GM21390 (cell line): ENCODE measurements at regions not wholly inside any gene's neighbourhood (a gene's known extent, or its start where the extent isn't known, plus 50 kb on each side); places are given as distances from the start of the nearest gene placed in this dataset.
"Not testable (repeated sequence)": the region's sequence is repeated elsewhere in the genome, so short reads cannot be mapped to it uniquely, and the experiment has no call there.

Source experiments
- ATAC-seq: cut with Tn5 transposase; IDR thresholded peaks from one replicate; pipeline ENCODE4 v1.9.1; 2021; ENCODE audit not compliant: unreplicated experiment

GRCh38 chr3:191813245-191813644, 352.3 kb downstream of the PYDC2 start:
- no peak for ATAC-seq

DNA sequence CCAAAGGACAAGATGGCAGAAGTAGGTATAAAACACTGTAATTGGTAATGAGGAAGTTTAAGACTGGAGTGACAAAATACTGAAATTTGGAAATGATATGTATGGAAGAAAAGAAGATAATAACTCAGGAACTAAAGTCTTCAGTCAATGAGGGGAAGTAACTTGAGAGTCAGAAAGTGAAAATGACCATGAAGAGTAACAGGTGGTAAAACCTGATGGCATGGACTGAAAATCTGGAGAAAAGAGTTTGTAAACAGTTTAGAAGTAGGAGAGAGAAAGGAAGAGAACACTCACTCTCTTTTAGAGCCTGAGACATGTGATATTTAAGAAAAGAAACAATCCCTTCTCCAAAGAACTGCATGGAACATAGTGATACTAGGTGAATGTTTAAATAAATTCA, 387.9 kb downstream of the PYDC2 start:
- ATAC-seq = no peak

GRCh38 chr3:191859531-191859930, 398.6 kb downstream of the PYDC2 start:
- no peak for ATAC-seq

DNA sequence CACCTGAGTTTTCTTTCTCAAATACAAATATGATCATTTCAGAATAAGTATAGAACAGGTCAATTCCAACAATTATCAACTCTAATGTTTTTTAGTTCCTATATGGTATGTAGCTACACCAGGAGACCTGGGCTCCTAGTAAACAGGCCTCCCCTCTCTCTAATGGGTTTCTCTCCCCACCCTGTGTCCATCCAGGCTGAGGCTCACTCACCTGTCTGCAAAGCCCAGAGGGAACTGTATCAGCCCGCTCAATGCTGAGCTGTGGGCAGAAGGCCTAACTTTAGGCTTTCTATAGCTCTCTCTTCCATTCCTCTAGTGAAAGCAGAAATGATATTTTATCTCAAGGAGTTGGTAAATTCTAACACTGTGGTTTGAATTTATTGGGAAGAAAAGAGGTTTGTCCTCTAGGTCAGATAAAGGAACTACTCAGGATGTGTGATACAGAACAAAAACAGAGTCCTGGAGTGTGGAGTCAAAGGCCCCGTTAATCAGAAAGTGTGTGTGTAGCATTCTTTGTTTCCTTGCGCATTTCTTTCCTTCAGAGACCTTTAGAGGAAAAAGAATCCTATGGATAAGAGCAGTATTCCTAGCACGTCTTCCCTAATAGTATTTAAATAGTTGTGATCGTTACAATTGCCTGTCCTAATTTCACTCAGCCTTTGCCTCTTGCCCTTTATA, 408.9 kb downstream of the PYDC2 start:
- no peak for ATAC-seq

DNA sequence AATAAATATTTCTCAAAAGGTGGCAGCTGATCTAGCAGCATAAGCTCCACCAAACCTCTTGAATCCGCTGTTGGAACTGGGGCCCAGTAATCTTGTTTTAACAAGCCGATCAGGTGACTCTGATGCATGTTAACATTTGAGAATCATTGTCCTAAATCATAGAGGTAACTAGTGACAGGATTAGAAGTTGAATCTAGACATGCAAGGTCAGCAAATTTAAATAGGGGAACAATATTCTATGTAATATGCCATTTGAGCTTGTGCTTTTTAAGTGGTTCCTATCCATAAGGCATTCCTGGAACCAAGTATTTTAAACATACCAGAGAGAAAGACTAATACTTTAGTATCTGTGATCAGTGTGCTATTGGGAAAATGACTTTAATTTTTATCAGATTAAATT, 412.8 kb downstream of the PYDC2 start:
- ATAC-seq = no peak

- no peak for ATAC-seq
Measured at GRCh38 chr3:191882289-191882688, 421.3 kb downstream of the PYDC2 start.

- ATAC-seq = no peak
Measured at GRCh38 chr3:191884132-191884531, 423.2 kb downstream of the PYDC2 start.

DNA sequence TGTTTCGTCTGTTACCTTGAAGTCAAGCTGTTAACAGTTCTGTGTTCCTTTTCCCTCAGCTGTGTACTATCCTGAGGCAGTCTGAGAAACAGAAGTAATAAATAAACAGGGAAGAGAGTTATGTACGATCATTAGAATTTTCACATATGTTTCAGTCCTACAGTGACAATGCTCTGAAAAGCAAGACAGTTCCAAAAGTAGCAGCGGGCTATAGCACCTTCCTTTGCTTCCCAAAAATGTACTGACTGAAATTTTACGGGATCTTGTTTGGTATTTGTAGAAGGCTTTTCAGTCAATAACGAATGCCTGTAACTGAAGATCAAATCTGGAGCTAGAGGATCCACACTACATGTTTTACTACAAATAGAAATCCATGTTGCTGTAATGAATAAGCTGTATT, 428.1 kb downstream of the PYDC2 start:
- ATAC-seq = no peak

GRCh38 chr3:191889756-191890155, 428.8 kb downstream of the PYDC2 start:
- no peak for ATAC-seq

DNA sequence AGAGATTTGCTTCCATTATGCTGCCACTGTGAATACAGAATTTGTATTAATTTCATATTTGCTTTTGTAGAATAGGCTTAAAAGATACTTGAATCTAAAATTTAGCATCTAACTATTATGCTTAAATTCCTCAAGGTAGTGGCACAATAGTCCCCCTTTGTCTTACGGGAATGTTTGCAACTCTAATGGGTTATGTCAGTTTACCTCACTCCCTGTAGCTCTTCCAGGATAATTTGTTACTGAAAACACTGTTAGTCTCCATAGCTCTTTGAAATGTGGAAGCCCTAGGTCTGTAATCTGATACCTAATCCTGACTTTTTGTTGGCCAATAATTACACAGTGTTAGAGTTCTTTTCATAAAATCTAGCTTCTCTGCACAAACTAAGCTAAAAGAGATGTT, 433.4 kb downstream of the PYDC2 start:
- ATAC-seq = no peak

- ATAC-seq = no peak
Measured at GRCh38 chr3:191901741-191902140, 440.8 kb downstream of the PYDC2 start.

- no peak for ATAC-seq
Measured at GRCh38 chr3:191912616-191913204, 451.7 kb downstream of the PYDC2 start.

DNA sequence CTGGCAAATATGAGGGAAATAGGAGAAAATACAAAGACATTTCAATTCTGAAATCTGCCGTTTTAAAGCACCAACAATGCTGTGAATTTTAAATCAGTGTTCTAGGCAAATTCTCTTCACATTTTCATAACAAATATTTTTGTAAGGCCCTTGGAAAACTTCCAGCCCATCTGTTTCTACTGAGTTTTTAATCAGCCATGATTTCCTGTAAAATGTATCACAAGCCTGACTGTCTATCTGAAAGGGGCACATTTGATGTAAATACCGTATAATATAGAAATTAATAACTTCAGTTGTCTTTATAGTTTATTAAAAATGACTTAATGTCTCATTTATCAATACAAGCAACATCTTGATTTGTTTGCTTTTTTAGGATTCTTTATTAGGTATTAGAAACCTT, 454.7 kb downstream of the PYDC2 start:
- no peak for ATAC-seq

- no peak for ATAC-seq
Measured at GRCh38 chr3:191919491-191920026, 458.6 kb downstream of the PYDC2 start.

DNA sequence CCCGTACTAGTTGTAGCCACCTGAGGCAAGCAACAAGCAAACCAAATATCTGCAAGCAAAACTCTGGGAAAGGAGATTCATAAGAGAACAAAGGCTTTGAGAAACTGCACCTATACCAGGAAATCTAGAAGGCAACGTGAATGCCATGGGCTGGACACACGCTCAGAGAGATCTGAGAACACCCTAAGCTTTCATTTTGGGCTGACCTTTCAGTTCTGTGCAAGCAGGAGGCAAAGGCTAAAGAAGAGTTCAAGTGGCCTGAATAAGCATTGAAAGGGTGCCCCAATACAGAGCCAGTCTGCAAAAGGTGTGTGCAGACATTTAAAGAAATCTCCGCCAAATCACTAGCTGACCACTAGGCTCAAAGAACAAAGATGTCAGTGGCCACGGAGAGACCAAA, 461.6 kb downstream of the PYDC2 start:
- no peak for ATAC-seq

GRCh38 chr3:191927183-191927817, 466.3 kb downstream of the PYDC2 start:
- ATAC-seq = not testable (repeated sequence)

GRCh38 chr3:191927998-191928397, 467.0 kb downstream of the PYDC2 start:
- not testable (repeated sequence) for ATAC-seq

GRCh38 chr3:191944835-191945234, 483.9 kb downstream of the PYDC2 start:
- peak; percentile 68 for ATAC-seq

DNA sequence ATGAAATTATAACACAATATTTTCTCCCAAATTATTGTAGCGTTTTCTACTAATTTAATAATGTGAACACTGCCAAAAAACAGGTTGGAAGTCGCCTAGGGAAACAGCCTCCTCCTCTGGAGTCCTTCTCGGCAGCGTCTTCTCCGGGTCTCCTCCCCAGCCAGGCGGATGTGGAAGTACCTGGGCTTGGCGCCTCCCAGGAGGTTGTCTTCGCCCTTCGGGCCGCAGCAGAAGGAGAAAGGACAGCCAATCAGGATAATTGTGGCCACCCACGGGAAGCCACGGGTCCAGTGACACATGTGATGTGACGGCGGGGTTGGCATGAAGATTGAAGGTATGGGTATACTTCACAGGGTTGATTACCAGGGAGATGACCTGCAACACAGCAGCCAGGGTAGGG, 491.2 kb downstream of the PYDC2 start:
- ATAC-seq = no peak

DNA sequence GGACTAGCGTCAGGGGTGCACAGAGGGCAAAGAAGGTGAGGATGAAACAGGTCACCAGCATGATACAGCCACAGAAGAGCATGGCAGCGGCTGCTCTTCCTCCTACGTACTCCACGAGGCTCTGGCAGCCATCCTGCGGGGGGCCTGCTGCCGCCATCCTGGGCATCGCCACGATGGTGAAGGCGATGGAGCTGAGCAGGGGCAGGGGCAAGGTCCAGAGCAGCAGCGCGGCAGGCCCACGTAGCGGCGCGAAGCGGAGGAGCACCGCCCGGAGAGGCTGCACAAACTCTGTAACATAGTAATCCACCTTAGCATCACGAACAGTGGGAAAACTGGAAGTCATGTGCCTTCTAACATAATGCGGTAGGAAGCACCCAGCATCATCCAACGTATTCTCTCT, 491.6 kb downstream of the PYDC2 start:
- no peak for ATAC-seq

DNA sequence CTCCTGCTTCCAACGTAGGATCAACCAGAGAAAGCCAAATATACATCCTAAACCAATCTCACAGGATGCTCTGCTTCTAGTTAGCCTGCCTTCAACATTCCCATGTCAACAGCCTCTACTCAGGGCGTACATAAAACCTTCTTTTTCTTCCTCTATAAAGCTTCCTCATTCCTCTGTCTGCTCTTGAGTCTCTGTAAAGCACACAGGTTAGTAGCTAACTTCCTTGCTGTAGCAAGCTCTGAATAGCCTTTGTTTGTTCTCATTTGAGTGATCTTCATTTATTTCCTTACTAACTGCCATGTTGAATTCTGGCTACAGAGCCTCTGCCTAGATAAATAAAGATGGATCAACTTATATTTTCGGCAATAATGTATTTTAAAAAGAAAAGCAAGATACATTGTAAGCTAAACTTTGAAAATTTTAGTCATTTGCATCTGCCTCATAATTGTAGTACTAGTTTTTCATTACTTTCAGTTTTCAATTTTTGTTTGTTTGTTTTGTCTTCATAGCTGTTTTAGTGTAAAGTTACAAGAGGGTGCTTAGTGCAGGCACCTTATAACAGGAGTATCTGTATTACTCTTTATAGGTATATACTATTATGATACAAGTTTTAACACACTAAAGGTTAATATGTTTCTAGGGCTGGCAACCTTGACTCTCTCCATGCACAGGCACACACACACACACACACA, 498.2 kb downstream of the PYDC2 start:
- ATAC-seq = peak; percentile 57
